LNCaP clone FGC (cell line): ENCODE measurements at regions not wholly inside any gene's neighbourhood (a gene's known extent, or its start where the extent isn't known, plus 50 kb on each side); places are given as distances from the start of the nearest gene placed in this dataset.

ENCODE experiments used
- DNase-seq: peaks from one replicate; pipeline ENCODE4 v3.0.0-alpha.2; 2011; ENCODE audit warnings: low read depth
- H3K4me3 ChIP-seq: 2 replicates; pipeline ENCODE4 v1.5.1; 2011; ENCODE audit warnings: mild to moderate bottlenecking, low read depth, low read length, control low read depth
- TF ChIP-seq, protein P1 (sequence below): IDR thresholded peaks from 2 replicates; pipeline ENCODE4 v1.5.1; 2012; ENCODE audit warnings: mild to moderate bottlenecking; ENCODE audit not compliant: control insufficient read depth, insufficient read depth; ENCODE audit errors: extremely low read depth

DNA sequence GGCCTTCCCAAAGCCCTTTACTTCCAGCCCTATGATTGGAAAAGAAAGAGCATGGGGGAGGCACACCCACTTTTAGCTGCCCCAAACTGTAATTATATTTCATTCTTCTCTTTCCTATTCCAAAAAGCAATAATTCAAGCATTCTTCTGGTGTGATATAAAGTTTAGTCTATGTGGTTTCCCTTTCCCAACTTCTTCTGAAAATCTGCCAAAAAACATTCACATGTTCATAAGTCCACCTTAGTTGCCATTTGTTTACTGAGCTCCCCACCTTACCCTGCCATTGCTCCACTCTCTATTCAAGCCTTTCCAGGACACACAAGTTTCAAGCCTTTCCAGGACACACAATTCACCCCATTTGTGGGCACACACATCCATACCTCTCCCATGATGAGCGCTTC is 111.6 kb upstream of the BMAL1 start:
- DNase-seq = no peak
- no peak overlapping the region for H3K4me3 ChIP-seq
- TF ChIP-seq, protein P1, sequence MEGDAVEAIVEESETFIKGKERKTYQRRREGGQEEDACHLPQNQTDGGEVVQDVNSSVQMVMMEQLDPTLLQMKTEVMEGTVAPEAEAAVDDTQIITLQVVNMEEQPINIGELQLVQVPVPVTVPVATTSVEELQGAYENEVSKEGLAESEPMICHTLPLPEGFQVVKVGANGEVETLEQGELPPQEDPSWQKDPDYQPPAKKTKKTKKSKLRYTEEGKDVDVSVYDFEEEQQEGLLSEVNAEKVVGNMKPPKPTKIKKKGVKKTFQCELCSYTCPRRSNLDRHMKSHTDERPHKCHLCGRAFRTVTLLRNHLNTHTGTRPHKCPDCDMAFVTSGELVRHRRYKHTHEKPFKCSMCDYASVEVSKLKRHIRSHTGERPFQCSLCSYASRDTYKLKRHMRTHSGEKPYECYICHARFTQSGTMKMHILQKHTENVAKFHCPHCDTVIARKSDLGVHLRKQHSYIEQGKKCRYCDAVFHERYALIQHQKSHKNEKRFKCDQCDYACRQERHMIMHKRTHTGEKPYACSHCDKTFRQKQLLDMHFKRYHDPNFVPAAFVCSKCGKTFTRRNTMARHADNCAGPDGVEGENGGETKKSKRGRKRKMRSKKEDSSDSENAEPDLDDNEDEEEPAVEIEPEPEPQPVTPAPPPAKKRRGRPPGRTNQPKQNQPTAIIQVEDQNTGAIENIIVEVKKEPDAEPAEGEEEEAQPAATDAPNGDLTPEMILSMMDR = no peak

DNA sequence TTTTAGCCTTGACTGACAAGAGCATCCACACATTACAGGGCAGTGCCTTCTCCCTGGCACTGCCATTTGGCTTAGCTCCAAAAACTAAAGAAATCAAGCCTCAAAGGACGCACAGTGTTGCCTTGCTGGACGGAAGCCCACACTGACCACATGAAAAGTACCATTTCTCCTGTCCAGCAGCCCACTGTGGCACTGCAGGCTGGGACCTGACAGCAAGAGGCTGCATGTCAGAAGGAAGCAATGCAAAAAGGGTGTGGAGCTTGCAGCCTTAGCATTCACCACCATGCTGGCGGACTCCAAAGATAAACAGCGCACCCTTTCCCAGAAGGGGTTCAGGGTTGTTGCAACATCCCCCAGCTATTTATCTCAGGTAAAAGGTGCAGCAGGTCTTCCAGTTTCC is 109.3 kb upstream of the BMAL1 start:
- no peak for DNase-seq
- TF ChIP-seq, protein P1 = no peak
- H3K4me3 ChIP-seq = no peak overlapping the region

DNA sequence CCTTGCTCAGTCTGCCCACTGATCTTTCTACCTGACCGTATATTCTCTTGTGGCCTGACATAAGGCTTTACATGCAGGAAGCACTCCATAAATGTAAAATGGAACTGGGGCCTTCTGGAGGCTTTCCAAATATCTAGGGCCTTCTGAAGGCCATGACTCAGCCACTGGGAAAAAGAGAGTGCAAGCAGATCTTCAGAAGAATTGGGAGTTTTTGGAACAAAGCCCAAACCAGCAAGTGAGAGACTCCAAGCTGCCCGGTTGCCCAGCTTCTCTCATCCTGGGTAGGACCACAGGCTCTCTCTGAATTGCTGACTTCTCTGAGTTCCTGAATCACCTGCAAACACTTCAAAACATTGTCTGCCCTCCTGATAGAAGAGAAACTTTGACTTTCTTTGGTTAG is 107.9 kb upstream of the BMAL1 start:
- TF ChIP-seq, protein P1 = no peak
- no peak for DNase-seq

DNA sequence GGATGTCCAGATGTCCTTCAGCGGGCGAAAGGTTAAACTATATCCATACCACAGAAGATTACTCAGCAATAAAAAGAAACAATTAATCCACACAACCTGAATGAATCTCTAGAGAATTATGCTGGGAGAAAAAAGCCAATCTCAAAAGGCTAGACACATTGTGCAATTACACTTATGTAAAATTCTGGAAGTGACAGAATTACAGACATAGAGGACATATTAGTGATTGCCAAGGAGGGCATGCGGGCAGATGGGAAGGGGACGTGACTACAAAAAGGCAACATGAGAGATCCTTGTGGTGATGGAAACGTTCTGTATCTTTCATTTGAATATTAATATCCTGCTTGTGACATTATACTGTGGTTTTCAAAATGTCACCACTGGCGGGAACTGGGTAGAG is 103.5 kb upstream of the BMAL1 start:
- TF ChIP-seq, protein P1 = no peak
- H3K4me3 ChIP-seq = no peak overlapping the region
- no peak for DNase-seq

More for the DNA sequence above, 107.9 kb upstream of the BMAL1 start:
- no peak overlapping the region for H3K4me3 ChIP-seq

DNA sequence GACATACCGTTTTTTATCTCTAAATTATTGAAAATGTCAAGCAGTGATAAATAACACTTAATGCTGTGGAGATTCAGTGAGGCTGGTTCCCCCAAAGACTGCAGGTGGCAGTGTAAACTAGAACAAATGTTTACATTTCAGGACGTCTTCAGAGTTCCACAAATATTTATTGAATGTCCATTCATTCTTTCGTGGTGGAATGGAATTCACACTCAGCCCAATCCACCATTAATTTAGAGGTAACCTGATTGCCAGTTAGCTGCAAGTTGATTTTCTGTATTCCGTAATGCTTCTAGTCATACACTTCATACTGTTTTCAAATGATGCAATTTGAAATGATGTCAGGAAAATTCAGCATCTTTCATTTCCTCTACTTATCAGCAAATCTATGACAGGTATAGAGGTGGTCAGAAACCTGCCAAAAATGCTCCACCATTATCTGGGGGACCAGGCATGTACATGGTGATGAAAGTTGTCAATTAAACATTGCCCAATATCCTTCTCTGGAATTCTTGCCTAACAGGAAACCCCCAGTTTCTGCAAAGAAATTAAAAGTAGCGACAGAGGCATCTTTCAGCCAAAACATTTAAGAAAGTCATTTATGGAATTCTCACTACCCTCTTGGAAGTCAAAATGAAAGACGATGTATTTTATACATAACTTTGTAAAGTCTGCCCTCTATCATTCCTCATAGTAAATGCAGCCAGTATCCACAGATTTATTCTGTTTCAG is 94.3 kb upstream of the BMAL1 start:
- no peak overlapping the region for H3K4me3 ChIP-seq
- DNase-seq = peak; percentile 40
- TF ChIP-seq, protein P1 = peak; percentile 74

DNA sequence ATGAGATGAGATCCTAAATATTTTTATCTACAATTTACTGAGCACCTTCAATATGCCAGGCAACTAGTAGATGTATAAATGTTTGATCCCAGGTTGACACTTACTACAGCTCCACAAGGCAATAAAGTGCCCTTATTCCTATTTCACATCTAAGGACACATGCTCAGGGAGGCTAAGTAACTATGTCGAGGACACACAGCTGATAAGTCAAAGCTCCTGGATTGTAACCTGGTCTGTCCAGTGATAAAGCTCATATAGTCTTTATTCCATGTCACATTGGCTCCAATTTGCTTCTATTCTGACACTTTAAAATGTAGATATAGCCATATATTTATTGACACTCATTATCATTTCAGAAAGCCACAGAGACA is 93.8 kb upstream of the BMAL1 start:
- TF ChIP-seq, protein P1 = no peak
- no peak overlapping the region for H3K4me3 ChIP-seq
- no peak for DNase-seq

DNA sequence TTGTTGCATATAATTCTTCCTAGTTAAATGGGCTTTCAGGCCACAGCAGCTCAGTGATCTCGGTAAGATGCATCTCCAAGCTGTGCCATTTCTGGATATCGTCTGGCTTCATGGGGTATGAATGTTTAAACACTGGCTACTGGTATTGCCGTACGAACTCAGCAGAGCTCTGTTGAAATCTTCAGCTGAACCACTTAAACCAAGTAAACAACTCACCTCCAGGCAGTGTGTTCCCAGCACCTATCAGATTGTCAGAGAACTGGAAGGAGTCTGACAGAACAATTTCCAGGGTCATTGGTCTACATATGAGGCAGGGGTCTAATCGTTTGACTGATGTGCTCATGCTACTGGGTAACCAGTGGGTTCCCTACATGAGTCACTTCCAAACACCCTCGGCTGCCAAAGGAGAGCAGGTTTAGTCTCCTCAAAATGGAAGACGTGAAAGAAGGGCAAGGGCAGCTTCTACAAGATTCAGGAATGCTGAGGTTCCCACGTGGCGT is 93.2 kb upstream of the BMAL1 start:
- TF ChIP-seq, protein P1 = no peak
- H3K4me3 ChIP-seq = no peak overlapping the region
- DNase-seq = no peak
